MM.1S (cell line): ENCODE measurements at regions not wholly inside any gene's neighbourhood (a gene's known extent, or its start where the extent isn't known, plus 50 kb on each side); places are given as distances from the start of the nearest gene placed in this dataset.

Experiments used
- CTCF ChIP-seq: fragments of 300-600 bp; sonication (generic); IDR thresholded peaks from 2 replicates; pipeline ENCODE4 v1.5.1; 2016; ENCODE audit warnings: antibody characterized with exemption, low read length, mixed read lengths
- EZH2 ChIP-seq: fragments of 300-600 bp; sonication (generic); optimal IDR thresholded peaks from 2 replicates; pipeline ENCODE3; 2017; ENCODE audit warnings: low read depth, mild to moderate bottlenecking, antibody characterized with exemption, low read length, mixed read lengths
- EZH2phosphoT487 ChIP-seq: fragments of 300-600 bp; sonication (generic); IDR thresholded peaks from 2 replicates; pipeline ENCODE4 v1.6.1; 2018; ENCODE audit warnings: antibody characterized with exemption, low read length

GRCh38 chr10:78420946-78421735 lies 387.5 kb downstream of the RPS24 start:
- no peak for TF ChIP-seq CTCF
- TF ChIP-seq EZH2phosphoT487: no peak
- TF ChIP-seq EZH2: no peak
